GM12891 (cell line): ENCODE measurements at regions not wholly inside any gene's neighbourhood (a gene's known extent, or its start where the extent isn't known, plus 50 kb on each side); places are given as distances from the start of the nearest gene placed in this dataset.

Experiments
- DNase-seq: peaks from one replicate; pipeline ENCODE4 v3.0.0; 2011; ENCODE audit warnings: low spot score; ENCODE audit not compliant: insufficient read length
- FAIRE-seq: peaks from 2 replicates; lab custom pipeline; 2011; peaks lifted over from hg19 to GRCh38; lab: Jason Lieb, UNC
- PAX5 ChIP-seq: IDR thresholded peaks from 2 replicates; pipeline ENCODE4 v1.6.1; 2011; ENCODE audit warnings: low read length, moderate library complexity, mild to moderate bottlenecking; ENCODE audit not compliant: insufficient read depth, severe bottlenecking
- POLR2A ChIP-seq: IDR thresholded peaks from 2 replicates; pipeline ENCODE4 v1.6.1; 2011; ENCODE audit warnings: low read depth, low read length, control low read depth
- POLR2AphosphoS5 ChIP-seq: IDR thresholded peaks from 2 replicates; pipeline ENCODE4 v1.6.1; 2011; ENCODE audit warnings: low read depth, low read length, control low read depth
- POU2F2 ChIP-seq: IDR thresholded peaks from 2 replicates; pipeline ENCODE4 v1.6.1; 2011; ENCODE audit warnings: low read depth, mild to moderate bottlenecking, control low read depth, low read length, moderate library complexity
- SPI1 ChIP-seq: IDR thresholded peaks from 2 replicates; pipeline ENCODE4 v1.6.1; 2011; ENCODE audit warnings: low read depth, low read length, control low read depth
- TAF1 ChIP-seq: IDR thresholded peaks from 2 replicates; pipeline ENCODE4 v1.6.1; 2011; ENCODE audit warnings: low read depth, low read length, control low read depth

DNA sequence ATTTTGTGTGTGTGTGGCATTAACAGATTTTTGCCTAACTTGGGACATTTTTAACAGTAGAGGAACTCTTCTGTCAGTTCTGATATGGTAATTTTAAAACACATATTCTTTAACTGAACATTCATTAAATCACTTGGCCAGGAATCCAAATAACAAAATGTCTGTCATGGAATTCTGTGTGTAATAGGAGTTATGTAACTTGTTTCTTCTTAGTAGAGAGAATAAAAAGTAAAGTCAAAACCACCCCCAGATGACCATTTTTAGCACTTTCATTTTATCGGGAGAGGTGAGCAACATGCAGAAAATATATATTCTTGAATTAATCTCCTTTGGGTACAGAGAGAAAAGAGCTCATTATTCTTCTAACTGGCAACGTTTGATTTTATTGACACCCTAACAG, 1740.3 kb downstream of the STIM2 start:
- DNase-seq, result no peak
- no peak for FAIRE-seq
- TF ChIP-seq TAF1 (no peak), POU2F2 (no peak)

- FAIRE-seq (no peak), DNase-seq (no peak)
- TF ChIP-seq POU2F2, result no peak
- TF ChIP-seq TAF1, result no peak
- TF ChIP-seq PAX5, result no peak
- TF ChIP-seq SPI1, result no peak
- no peak for TF ChIP-seq POLR2AphosphoS5
- TF ChIP-seq POLR2A, result no peak
Measured at GRCh38 chr4:28621591-28621990, 1761.0 kb downstream of the STIM2 start.

GRCh38 chr4:28636971-28637370, 1776.3 kb downstream of the STIM2 start:
- DNase-seq, result no peak
- no peak for FAIRE-seq
- no peak for TF ChIP-seq POU2F2
- no peak for TF ChIP-seq PAX5
- no peak for TF ChIP-seq SPI1
- TF ChIP-seq POLR2A, result no peak
- no peak for TF ChIP-seq TAF1
- no peak for TF ChIP-seq POLR2AphosphoS5

- DNase-seq, result no peak
- FAIRE-seq, result no peak
- TF ChIP-seq PAX5 (no peak), POU2F2 (no peak), TAF1 (no peak), POLR2AphosphoS5 (no peak), SPI1 (no peak), POLR2A (no peak)
Measured at GRCh38 chr4:28639747-28640146, 1779.1 kb downstream of the STIM2 start.

- FAIRE-seq, result no peak
Measured at GRCh38 chr4:28654618-28655017, 1794.0 kb downstream of the STIM2 start.

GRCh38 chr4:28665306-28665705, 1804.7 kb downstream of the STIM2 start:
- DNase-seq, result no peak
- FAIRE-seq, result no peak
- TF ChIP-seq POLR2AphosphoS5, result no peak
- no peak for TF ChIP-seq POLR2A
- TF ChIP-seq POU2F2, result no peak
- TF ChIP-seq TAF1, result no peak

More at GRCh38 chr4:28654618-28655017, 1794.0 kb downstream of the STIM2 start:
- DNase-seq, result no peak
- no peak for TF ChIP-seq POLR2A
- TF ChIP-seq POU2F2, result no peak
- TF ChIP-seq POLR2AphosphoS5, result no peak
- no peak for TF ChIP-seq PAX5
- TF ChIP-seq SPI1, result no peak
- no peak for TF ChIP-seq TAF1

DNA sequence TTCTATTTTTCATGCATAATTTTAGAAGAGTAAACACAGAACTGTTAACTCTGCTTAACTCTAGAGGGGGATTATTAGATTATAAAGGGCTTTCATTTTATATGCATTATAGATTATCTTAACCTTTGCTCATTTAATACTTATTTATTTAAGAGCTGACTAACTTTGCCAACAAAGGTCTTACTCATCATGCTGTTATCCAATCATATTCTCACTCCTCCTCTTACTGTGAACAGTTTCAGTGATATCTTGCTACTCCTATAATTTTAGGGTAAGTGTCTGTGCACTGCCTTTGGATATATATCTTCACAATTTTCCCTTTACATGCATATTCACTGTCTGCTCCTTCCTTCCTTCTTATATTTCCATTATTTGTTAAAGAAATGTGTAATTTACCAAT, 1814.9 kb downstream of the STIM2 start:
- DNase-seq, result no peak
- no peak for TF ChIP-seq SPI1
- TF ChIP-seq TAF1, result no peak
- TF ChIP-seq POU2F2, result no peak
- no peak for TF ChIP-seq PAX5
- TF ChIP-seq POLR2AphosphoS5, result no peak
- no peak for TF ChIP-seq POLR2A
- no peak for FAIRE-seq

GRCh38 chr4:28677808-28678207, 1817.2 kb downstream of the STIM2 start:
- DNase-seq, result no peak
- TF ChIP-seq POU2F2, result no peak
- TF ChIP-seq TAF1, result no peak
- no peak for TF ChIP-seq POLR2AphosphoS5
- no peak for TF ChIP-seq PAX5
- TF ChIP-seq SPI1, result no peak
- TF ChIP-seq POLR2A, result no peak
- no peak for FAIRE-seq

- FAIRE-seq, result no peak
- TF ChIP-seq TAF1 (no peak), POLR2A (no peak), SPI1 (no peak), POU2F2 (no peak), PAX5 (no peak), POLR2AphosphoS5 (no peak)
- no peak for DNase-seq
Measured at GRCh38 chr4:28682847-28683246, 1822.2 kb downstream of the STIM2 start.

GRCh38 chr4:28686618-28687017, 1826.0 kb downstream of the STIM2 start:
- FAIRE-seq, result peak; percentile 5
- DNase-seq, result peak; percentile 1
- TF ChIP-seq POLR2A, result no peak
- no peak for TF ChIP-seq SPI1
- TF ChIP-seq TAF1, result no peak
- no peak for TF ChIP-seq POU2F2
- TF ChIP-seq PAX5, result no peak
- TF ChIP-seq POLR2AphosphoS5, result no peak
